Amniotic epithelial cell (primary cell): ENCODE measurements at regions not wholly inside any gene's neighbourhood (a gene's known extent, or its start where the extent isn't known, plus 50 kb on each side); places are given as distances from the start of the nearest gene placed in this dataset.
"Not testable (repeated sequence)": the region's sequence is repeated elsewhere in the genome, so short reads cannot be mapped to it uniquely, and the experiment has no call there.

ENCODE experiments used
- DNase-seq: peaks from one replicate; pipeline ENCODE4 v3.0.0-alpha.2; 2010; ENCODE audit warnings: low read depth

GRCh38 chr4:120005527-120005926, 61.1 kb downstream of the MAD2L1 start:
- no peak for DNase-seq

DNA sequence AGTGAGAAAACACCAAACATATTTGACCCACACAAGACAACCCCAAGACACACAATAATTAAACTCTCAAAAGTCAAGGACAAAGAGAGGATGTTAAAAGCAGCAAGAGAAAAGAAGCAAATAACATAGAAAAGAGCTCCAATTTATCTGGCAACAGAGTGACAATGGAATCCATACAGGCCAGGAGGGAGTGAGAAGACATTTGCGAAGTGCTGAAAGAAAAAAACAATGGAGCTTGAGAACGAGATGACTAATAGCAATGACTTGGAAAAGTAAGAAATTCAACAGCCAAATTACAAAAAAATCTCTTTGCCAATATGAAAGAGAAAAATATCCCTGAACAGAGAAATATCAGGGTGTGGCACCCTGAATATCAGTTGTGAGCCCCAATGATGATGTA, 61.6 kb downstream of the MAD2L1 start:
- no peak for DNase-seq

DNA sequence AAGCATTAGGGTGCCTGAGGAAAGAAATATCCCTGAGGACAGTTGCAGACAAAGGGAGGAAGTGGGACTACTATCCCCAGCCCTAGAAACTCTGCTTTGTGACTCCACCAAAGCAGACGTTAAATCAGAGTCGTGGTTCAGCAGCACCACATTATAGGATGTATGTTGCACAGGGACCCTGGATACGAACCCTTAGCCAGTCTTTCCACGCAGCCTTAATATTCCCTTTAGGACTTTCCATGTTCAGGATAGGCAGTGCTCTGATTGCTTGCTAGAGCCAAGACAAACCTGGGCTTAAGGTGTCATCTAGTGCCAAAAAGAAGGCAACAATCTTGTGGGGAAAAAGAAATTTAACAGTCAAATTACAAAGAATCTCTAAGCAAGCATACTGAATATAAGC, 62.6 kb downstream of the MAD2L1 start:
- no peak for DNase-seq

- no peak for DNase-seq
These were observed 63.5 kb downstream of the MAD2L1 start for GRCh38 chr4:120003193-120003592.

DNA sequence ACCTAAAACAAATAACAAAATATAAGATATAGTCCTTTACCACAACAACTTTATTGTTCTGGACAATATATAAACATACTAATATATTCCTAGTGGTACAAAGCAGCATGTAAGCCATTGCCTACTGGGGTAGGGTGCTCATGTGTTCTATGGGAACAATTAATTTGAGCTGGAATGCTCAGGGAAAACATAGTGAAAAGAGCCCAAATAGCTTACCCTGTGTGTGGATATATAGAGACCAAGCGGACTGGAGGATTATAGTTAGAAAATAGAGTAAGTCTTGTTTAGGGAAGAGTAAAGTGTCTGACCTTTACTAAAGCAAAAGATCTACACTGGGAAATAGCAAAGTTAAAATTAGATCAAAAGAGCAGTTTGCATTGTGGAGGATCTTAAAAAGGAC, 64.8 kb downstream of the MAD2L1 start:
- DNase-seq = no peak

DNA sequence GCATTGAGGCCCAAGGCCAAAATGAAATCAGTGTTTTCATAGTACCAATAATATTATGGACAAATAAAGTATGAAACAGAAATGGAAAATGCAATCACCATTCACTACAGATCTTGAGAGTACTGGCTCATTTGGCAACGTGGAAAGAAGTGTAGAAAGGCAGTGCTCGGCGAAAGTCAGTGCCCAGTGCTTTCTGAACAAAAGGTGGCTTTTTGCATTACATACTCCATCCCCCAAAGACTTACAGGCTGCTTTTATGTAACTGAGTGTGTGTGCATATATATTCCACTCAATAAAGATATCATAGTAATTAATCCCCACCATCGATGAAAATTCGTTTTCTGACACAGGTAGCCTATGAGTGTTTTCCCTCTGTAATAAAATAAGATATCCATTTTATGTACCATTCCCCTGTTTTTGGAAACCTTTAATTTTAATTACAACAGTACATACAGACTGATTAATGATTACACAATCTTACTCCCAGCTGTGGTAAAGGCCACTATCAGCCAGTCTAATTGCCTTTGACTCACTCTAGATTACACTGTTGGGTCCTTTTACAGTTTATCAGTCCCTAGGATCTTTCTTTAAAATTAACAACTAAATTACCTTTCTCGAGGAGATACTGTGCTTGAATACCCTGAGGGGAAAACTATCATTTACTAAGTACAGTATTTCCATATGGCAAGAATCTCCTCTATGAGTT, 65.9 kb downstream of the MAD2L1 start:
- DNase-seq = peak; percentile 40

GRCh38 chr4:119996024-119996423, 70.6 kb downstream of the MAD2L1 start:
- DNase-seq = not testable (repeated sequence)

GRCh38 chr4:119984996-119985395, 81.7 kb downstream of the MAD2L1 start:
- no peak for DNase-seq

GRCh38 chr4:119982756-119983155, 83.9 kb downstream of the MAD2L1 start:
- no peak for DNase-seq

- no peak for DNase-seq
These were observed 86.2 kb downstream of the MAD2L1 start for GRCh38 chr4:119980456-119980855.

- DNase-seq = no peak
These were observed 89.3 kb downstream of the MAD2L1 start for GRCh38 chr4:119977076-119977940.

GRCh38 chr4:119971431-119972084, 95.1 kb downstream of the MAD2L1 start:
- no peak for DNase-seq

GRCh38 chr4:119962631-119963030, 104.0 kb downstream of the MAD2L1 start:
- DNase-seq = peak; percentile 74

GRCh38 chr4:119958983-119959382, 107.7 kb downstream of the MAD2L1 start:
- no peak for DNase-seq

DNA sequence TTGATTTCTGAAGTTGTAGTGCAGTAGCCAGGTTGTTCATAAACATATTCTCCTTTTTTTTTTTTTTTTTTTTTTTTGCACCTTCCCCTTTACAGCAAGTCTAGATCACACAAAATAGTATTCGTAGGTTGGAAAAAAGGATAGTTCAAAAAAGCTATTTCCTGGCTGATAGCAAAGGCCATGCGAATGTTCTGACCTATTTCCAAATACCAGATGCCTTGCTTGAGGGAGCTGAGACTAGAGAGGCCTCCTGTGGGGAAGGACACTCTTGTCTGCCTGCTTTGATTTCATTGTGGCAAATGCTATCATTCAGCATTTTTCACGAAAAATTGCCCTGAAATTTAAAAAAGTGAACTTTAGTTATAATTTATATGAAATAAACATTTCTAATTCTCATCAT, 111.4 kb downstream of the MAD2L1 start:
- DNase-seq = peak; percentile 38

- not testable (repeated sequence) for DNase-seq
These were observed 112.2 kb downstream of the MAD2L1 start for GRCh38 chr4:119954487-119954886.

DNA sequence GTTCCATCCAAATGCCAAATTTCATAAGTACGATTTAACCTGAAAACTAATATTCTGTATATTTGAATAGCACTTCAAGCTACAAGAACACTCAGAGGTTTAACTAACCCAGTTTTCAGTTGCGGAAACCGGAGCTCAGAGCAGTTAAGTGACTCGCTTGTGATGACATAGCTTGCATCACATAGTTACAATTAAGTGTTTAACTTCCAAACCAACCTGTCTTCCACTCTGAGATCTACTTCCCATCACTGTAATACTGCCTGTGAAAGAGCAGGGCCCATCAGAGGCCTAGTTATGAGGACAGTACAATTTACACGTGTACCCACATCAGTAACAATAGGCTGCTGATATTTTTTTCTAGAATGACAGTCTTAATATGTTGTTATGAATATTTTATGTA, 120.3 kb downstream of the MAD2L1 start:
- DNase-seq = peak; percentile 22

- DNase-seq = peak; percentile 13
These were observed 123.8 kb downstream of the MAD2L1 start for GRCh38 chr4:119942806-119943205.

DNA sequence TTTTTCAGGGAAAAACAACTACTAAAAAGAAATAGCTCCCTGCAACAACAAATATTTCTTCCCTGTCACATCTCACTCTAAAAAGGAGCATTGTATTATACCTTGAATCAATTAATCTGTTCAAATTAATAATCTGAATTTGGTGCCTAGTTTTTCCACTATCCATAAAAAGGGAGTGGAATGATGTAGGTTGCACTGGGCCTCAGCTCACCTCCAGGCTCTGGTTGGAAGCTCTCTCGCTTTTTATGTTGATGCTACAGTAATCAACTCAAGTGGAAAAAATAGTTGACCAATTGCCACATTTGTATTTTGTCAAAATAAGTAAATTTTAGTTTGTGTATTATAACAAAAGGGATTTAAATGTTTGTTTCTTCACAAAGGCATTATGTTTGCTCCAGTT, 126.1 kb downstream of the MAD2L1 start:
- no peak for DNase-seq

GRCh38 chr4:119939071-119939995, 127.3 kb downstream of the MAD2L1 start:
- no peak for DNase-seq

- no peak for DNase-seq
These were observed 128.9 kb downstream of the MAD2L1 start for GRCh38 chr4:119937746-119938145.

- no peak for DNase-seq
These were observed 133.0 kb downstream of the MAD2L1 start for GRCh38 chr4:119933606-119934005.
